Stimulated activated CD4-positive, alpha-beta T cell treated with anti-CD3 and anti-CD28 coated beads, Interleukin-1b, Interleukin-23, amount 100 ng/mL, for 1 hour (primary cell): ENCODE measurements at regions not wholly inside any gene's neighbourhood (a gene's known extent, or its start where the extent isn't known, plus 50 kb on each side); places are given as distances from the start of the nearest gene placed in this dataset.
"Not testable (repeated sequence)": the region's sequence is repeated elsewhere in the genome, so short reads cannot be mapped to it uniquely, and the experiment has no call there.

ENCODE experiments used
- DNase-seq, 2 donors: peaks; one replicate each; pipeline ENCODE4 v3.0.0-alpha.2; 2020; ENCODE audit warnings: low read depth in 2 of 2

DNA sequence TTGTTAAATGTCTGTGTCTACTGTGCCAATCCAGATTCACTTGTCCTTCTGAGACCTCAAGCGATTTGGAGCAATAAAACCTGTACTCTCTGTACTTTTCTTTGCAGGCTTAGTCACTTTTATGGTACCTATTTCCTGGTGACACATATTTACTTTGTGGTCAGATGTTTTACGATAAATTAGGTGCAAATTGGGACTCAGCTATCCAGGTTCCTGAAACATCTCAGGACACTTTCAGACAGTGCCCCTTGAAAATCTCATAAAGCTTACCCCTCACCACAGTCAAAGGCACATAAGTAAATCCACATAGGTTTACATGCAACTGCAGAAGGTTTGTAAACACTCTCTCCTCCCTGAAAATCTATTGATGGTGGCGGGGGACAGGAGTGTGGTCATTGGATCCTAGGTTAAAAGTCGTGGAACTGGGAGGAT is 438.8 kb downstream of the EFNB2 start:
- DNase-seq, result no peak

GRCh38 chr13:106095919-106096318 is 439.5 kb downstream of the EFNB2 start:
- no peak for DNase-seq

- no peak for DNase-seq
Observed at GRCh38 chr13:106095406-106095805, 440.1 kb downstream of the EFNB2 start.

- DNase-seq, result no peak
Observed at GRCh38 chr13:106090001-106090400, 445.5 kb downstream of the EFNB2 start.

- no peak for DNase-seq
Observed at GRCh38 chr13:106089261-106089980, 446.0 kb downstream of the EFNB2 start.

DNA sequence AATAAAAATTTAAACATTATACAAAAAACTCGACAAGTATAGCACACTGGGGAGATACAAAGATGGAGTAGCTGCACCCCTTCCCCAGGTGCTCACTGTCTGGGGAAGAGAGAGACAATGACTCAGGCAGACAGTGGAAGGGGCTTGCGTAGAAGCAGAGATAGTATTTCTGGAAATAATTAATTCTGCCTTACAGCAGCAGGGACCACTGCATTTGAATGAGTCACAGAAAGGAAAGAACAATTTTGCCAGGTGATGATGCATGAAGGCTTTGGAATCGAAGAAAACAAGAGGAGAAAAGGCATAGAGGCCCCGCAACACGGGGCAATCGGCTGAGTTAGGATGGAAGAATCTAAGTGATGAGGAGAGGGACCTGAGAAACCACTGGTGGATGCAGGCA is 447.4 kb downstream of the EFNB2 start:
- DNase-seq, result no peak

DNA sequence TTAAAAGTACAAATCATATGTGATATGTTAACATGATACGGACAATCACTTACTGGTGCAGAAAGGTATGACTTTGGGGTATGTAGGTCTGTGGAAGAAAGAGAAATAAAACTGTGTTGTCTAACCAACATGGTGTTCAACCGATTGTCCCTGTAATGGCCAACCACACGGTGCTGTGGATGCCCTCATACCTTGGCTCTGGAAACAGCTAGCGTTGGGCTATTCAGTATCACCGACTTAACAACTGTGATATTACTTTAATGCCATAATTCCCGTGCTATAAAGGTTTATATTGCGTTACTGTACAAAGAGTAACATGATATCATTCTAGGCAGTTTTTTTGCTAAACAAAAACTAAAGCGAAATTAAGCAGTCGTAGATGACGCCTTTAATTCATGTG is 448.3 kb downstream of the EFNB2 start:
- DNase-seq, result no peak

DNA sequence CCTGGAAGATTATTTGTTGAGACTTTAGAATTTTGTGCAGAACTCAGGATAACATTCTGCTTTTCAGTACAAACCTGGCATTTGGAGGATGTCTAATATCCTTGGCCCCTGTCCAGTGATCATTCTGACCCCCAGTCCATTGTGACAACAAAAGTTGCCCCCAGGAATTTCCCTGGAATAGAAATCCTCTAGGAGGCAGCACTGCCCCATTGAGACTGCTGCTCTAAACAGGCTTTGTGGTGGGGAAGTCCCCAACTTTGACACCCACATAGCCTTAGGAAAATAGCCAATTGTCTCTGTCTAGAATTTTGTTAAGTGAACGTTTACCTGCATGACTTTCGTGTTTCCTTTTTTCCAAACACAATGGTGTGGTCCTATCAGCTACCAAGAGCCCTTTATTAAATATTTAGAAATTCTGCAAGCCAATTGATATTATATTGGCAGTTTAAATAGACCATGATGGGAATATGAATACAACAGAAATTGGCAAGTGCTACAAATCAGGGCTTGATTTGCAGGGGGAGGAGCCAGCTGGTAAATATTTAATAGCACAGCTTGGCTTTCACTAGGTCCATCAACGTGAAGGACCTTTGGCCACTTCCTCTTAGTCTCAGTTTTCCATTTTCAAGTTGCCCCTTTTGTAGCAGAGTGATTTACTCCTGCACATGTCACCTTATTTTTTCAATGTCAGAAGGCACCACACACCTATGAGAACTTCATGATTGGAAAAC is 451.7 kb downstream of the EFNB2 start:
- DNase-seq, result no peak

DNA sequence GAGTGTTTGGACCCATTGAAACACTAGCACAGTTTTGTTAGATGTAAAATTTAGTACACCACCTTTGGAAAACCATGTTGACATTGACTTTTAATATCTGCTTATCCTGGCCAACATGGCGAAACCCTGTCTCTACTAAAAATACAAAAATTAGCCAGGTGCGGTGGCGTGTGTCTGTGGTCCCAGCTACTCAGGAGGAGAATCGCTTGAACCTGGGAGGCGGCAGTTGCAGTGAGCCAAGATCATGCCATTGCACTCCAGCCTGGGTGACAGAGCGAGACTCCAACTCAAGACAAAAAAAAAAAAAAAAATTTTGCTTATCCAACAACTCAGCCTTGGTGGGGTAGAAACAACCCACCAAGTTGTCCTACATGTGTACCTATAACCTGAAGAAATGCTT is 454.2 kb downstream of the EFNB2 start:
- DNase-seq, result not testable (repeated sequence)

GRCh38 chr13:106078191-106078590 is 457.3 kb downstream of the EFNB2 start:
- DNase-seq, result no peak

DNA sequence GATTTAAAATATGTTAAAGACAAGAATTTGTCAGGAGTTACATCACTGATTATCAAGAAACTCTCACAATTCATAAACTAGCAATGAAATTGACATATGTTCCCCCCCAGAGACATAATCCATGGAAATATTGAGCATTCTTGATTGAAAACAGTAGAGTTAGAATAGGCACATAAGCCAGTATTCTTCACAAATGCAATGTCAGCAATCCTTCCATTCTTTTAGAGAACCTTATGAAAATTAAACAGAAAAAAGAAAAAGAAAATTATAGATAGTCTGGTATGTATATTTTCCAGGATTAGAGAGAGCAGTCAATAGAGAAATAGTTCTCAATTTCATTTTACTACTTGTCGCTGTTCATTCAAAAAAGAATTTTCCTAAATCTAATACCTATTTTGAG is 458.4 kb downstream of the EFNB2 start:
- DNase-seq, result no peak

- DNase-seq, result no peak
Observed at GRCh38 chr13:106072014-106072413, 463.4 kb downstream of the EFNB2 start.

- no peak for DNase-seq
Observed at GRCh38 chr13:106063591-106064313, 471.7 kb downstream of the EFNB2 start.

- DNase-seq, result no peak
Observed at GRCh38 chr13:106061781-106062180, 473.7 kb downstream of the EFNB2 start.

- no peak for DNase-seq
Observed at GRCh38 chr13:106056851-106057250, 478.6 kb downstream of the EFNB2 start.

- DNase-seq, result no peak
Observed at GRCh38 chr13:106052200-106052767, 483.2 kb downstream of the EFNB2 start.

DNA sequence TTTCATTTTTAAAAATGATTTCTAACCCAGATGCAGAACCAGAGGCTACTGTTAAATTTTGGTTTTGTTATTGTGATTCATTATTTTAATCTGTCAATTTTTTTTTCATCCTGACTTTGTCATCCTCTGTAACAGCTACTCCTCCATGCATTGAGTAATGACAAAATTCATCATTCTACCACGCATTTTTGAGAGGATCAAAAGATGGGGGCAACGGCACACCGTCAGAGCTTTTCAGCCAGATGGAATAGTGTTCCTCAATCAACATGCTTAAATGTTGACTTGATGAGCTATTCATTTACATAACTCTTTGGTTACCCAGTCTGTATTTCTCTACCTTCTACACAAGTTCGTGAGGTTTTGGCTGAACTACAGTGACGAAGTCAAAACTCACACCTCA is 486.3 kb downstream of the EFNB2 start:
- DNase-seq, result no peak

DNA sequence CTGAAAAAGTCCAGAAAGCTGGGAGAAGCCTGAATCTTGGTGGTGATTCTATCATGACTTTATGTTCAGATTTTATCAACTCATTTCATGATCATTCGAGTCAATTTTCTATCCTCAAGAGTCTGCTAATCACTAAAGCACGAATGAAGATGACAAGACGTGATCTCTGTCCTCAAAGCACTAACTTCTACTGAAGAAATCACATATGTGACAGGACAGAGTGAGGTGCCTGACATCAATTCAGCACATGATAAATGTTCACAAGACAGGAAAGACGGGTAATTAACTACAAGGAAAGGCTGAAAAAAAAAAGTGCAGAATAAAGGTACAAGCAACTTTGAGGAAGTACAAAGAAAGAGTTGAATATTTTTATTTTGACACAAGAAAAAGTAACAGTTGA is 487.1 kb downstream of the EFNB2 start:
- DNase-seq, result no peak

- DNase-seq, result no peak
Observed at GRCh38 chr13:106047859-106048258, 487.6 kb downstream of the EFNB2 start.

DNA sequence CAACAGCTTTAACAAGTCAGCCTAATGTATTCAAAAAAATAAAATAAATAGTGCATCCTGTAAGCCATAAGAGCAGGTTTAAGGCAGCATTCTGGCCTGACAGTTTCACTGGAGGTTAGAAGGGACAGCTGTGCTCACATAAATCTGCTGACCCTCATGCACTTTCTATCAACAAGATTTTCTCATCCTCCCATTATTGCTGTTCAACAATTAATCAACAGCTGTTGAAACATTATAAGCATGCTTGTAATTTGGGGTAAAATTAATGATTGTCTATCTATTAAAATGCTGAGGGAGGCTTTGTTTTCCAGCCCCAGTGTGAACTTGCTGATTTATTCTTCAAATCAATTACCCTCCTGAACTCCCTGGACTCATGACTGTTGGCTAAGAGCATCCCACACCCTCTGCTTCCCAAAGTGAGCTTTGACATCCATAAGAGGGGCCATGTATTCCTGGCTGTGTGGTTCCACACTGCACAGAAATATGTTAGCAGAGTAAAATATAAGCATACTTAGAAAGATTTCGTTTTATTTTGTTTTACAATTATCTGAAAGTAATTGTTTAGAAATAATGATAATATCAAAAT is 492.4 kb downstream of the EFNB2 start:
- DNase-seq, result no peak

GRCh38 chr13:106041445-106041844 is 494.0 kb downstream of the EFNB2 start:
- no peak for DNase-seq

GRCh38 chr13:106038752-106039151 is 496.7 kb downstream of the EFNB2 start:
- no peak for DNase-seq
